ENCODE measurements at regions not wholly inside any gene's neighbourhood (a gene's known extent, or its start where the extent isn't known, plus 50 kb on each side); places are given as distances from the start of the nearest gene placed in this dataset.

GRCh38 chr9:75651709-75652108 is 238.8 kb upstream of the PCSK5 start:
- ChIA-PET POLR2A (ENCODE audit: low non-redundant PET) (no interaction called here), CTCF (no interaction called here)
- no peak for TF ChIP-seq CTCF (conservative IDR thresholded peaks at IDR 0.05; ENCODE audit: low read depth)
- no peak for DNase-seq (ENCODE audit: low spot score)
- H3K27ac ChIP-seq: no peak overlapping the region

GRCh38 chr9:75653335-75653734 is 237.1 kb upstream of the PCSK5 start:
- ChIA-PET CTCF (interaction anchor here (0.6 kb wide), 1 partner anchor 278 kb away, joined by 3 read pairs; no protein-coding TSS in a partner anchor), POLR2A (ENCODE audit: low non-redundant PET) (no interaction called here)
- DNase-seq (ENCODE audit: low spot score): no peak
- H3K27ac ChIP-seq: no peak overlapping the region
- no peak for TF ChIP-seq CTCF (conservative IDR thresholded peaks at IDR 0.05; ENCODE audit: low read depth)

- TF ChIP-seq CTCF (conservative IDR thresholded peaks at IDR 0.05; ENCODE audit: low read depth): no peak
- DNase-seq (ENCODE audit: low spot score): no peak
- POLR2A ChIA-PET (ENCODE audit: low non-redundant PET): no interaction called here
- no peak overlapping the region for H3K27ac ChIP-seq
- CTCF ChIA-PET: interaction anchor here (0.6 kb wide), 1 partner anchor 278 kb away, joined by 3 read pairs; no protein-coding TSS in a partner anchor
Measured at GRCh38 chr9:75653750-75654149, 236.7 kb upstream of the PCSK5 start.

GRCh38 chr9:75657015-75657414 is 233.5 kb upstream of the PCSK5 start:
- H3K27ac ChIP-seq: no peak overlapping the region
- DNase-seq (ENCODE audit: low spot score): no peak
- ChIA-PET CTCF (no interaction called here), POLR2A (ENCODE audit: low non-redundant PET) (no interaction called here)
- TF ChIP-seq CTCF (conservative IDR thresholded peaks at IDR 0.05; ENCODE audit: low read depth): no peak

- ChIA-PET CTCF (interaction anchor here (0.6 to 1.1 kb wide), 6 partner anchors 12 to 1152 kb away, joined by 3 to 10 read pairs (median 3); no protein-coding TSS in a partner anchor), POLR2A (ENCODE audit: low non-redundant PET) (no interaction called here)
- DNase-seq (ENCODE audit: low spot score): no peak
- TF ChIP-seq CTCF (conservative IDR thresholded peaks at IDR 0.05; ENCODE audit: low read depth): no peak
- no peak overlapping the region for H3K27ac ChIP-seq
Measured at GRCh38 chr9:75658301-75658905, 232.1 kb upstream of the PCSK5 start.

- TF ChIP-seq CTCF (conservative IDR thresholded peaks at IDR 0.05; ENCODE audit: low read depth): no peak
- CTCF ChIA-PET: no interaction called here
- no peak overlapping the region for H3K27ac ChIP-seq
- no peak for DNase-seq (ENCODE audit: low spot score)
- POLR2A ChIA-PET (ENCODE audit: low non-redundant PET): no interaction called here
Measured at GRCh38 chr9:75664597-75664996, 225.9 kb upstream of the PCSK5 start.

All from RWPE1 (cell line).